ENCODE measurements at regions not wholly inside any gene's neighbourhood (a gene's known extent, or its start where the extent isn't known, plus 50 kb on each side); places are given as distances from the start of the nearest gene placed in this dataset.

DNA sequence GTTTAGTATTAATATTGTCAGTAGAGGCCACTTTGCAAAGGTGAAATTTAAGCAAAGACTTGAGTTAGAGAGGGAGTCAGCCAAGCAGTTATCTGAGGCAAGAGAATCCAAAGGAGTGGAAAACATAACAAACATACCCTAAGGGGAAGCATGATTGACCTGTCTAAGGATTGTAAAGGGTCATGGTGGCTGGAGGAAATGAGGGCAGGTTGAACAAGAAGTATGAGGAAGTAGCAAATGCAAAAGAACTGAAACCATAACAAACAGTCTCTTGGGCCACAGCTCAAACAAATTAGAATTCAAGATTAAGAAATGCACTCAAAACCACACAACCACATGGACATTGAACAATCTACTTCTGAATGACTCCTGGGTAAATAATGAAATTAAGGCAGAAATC, 103.2 kb downstream of the FBXO5 start:
- Histone ChIP-seq H2BK5ac (ENCODE audit: low read depth, low read length) (no peak overlapping the region), H3K23me2 (ENCODE audit: low read depth, low read length) (no peaks in the 10 kb centered on the region; the same call in 1 of the 2 replicates), H3K18ac (ENCODE audit: extremely low read depth, low read length) (no peak overlapping the region), H3K4me3 (ENCODE audit: extremely low read depth in 1 of 4, insufficient read depth in 2 of 4, low read depth in 3 of 4, low read length in 4 of 4) (no peak overlapping the region), H4K20me1 (replicated peaks in 1 of 2; ENCODE audit: control insufficient read depth in 1 of 2, insufficient read depth in 2 of 2, low read length in 2 of 2) (no peaks in the 10 kb centered on the region), H4K5ac (ENCODE audit: insufficient read length, low read depth, low read length) (no peak overlapping the region), H4K8ac (ENCODE audit: extremely low read depth, insufficient read depth, low read length) (no peak overlapping the region), H2BK12ac (ENCODE audit: low read depth, low read length) (no peak overlapping the region), H2BK20ac (ENCODE audit: low read length) (no peak overlapping the region), H3K23ac (ENCODE audit: insufficient read length) (no peak overlapping the region), H3K9ac (replicated peaks in 1 of 4; ENCODE audit: extremely low read depth in 1 of 4, low read depth in 3 of 4, low read length in 3 of 4) (no peak overlapping the region), H2BK120ac (replicated peaks; ENCODE audit: low read depth, low read length) (no peak overlapping the region), H2AFZ (ENCODE audit: low read length) (no peak overlapping the region), H3K4ac (replicated peaks; ENCODE audit: insufficient read length, low read depth, low read length) (no peak overlapping the region), H4K91ac (replicated peaks; ENCODE audit: insufficient read length, low read length) (no peak overlapping the region), H3K4me1 (replicated peaks in 1 of 4; ENCODE audit: control insufficient read depth in 3 of 4, insufficient read depth in 4 of 4, low read length in 3 of 4) (no peaks in the 10 kb centered on the region), H2BK15ac (ENCODE audit: low read length) (no peak overlapping the region), H3K79me1 (ENCODE audit: low read depth, low read length) (no peaks in the 10 kb centered on the region), H3K79me2 (ENCODE audit: control insufficient read depth in 1 of 2, insufficient read depth in 2 of 2, low read length in 2 of 2) (no peaks in the 10 kb centered on the region), H3K56ac (replicated peaks; ENCODE audit: insufficient read length, low read depth, low read length) (no peak overlapping the region), H3K14ac (ENCODE audit: insufficient read length) (no peak overlapping the region), H2AK5ac (ENCODE audit: low read depth, low read length) (no peak overlapping the region), H3K27ac (ENCODE audit: low read depth, low read length) (no peak overlapping the region), H3K36me3 (ENCODE audit: control insufficient read depth in 2 of 4, insufficient read depth in 4 of 4, low read length in 3 of 4) (no peaks in the 10 kb centered on the region), H3K27me3 (replicated peaks in 1 of 4; ENCODE audit: control insufficient read depth in 3 of 4, extremely low read depth in 1 of 4, insufficient read depth in 3 of 4, low read length in 3 of 4) (no peaks in the 10 kb centered on the region), H3K9me3 (ENCODE audit: insufficient read depth in 2 of 2, low read depth in 1 of 2, low read length in 1 of 2) (peaks cover 6 to 9% of the 10 kb centered on the region in 2 experiments; a peak in 2 of 4 replicates), H3K4me2 (ENCODE audit: insufficient read depth in 1 of 2, low read depth in 2 of 2, low read length in 2 of 2) (no peak overlapping the region)
- FAIRE-seq (no peak), DNase-seq (ENCODE audit: low read depth in 1 of 2, low spot score in 2 of 2) (no peak)
- TF ChIP-seq BCL11A (IDR thresholded peaks at IDR 0.05; ENCODE audit: low read depth in 2 of 2, low read length in 2 of 2) = no peak
- TF ChIP-seq, protein P1, sequence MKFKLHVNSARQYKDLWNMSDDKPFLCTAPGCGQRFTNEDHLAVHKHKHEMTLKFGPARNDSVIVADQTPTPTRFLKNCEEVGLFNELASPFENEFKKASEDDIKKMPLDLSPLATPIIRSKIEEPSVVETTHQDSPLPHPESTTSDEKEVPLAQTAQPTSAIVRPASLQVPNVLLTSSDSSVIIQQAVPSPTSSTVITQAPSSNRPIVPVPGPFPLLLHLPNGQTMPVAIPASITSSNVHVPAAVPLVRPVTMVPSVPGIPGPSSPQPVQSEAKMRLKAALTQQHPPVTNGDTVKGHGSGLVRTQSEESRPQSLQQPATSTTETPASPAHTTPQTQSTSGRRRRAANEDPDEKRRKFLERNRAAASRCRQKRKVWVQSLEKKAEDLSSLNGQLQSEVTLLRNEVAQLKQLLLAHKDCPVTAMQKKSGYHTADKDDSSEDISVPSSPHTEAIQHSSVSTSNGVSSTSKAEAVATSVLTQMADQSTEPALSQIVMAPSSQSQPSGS (IDR thresholded peaks at IDR 0.05; ENCODE audit: low read length) = no peak
- no peak for TF ChIP-seq TEAD4 (IDR thresholded peaks at IDR 0.05; ENCODE audit: low read depth, low read length)
- TF ChIP-seq CHD1 (IDR thresholded peaks at IDR 0.05; ENCODE audit: low read depth, low read length) = no peak
- no peak for TF ChIP-seq POLR2AphosphoS5 (IDR thresholded peaks at IDR 0.05; ENCODE audit: low read depth, low read length)
- TF ChIP-seq SP1 (IDR thresholded peaks at IDR 0.05; ENCODE audit: low read depth, low read length) = no peak
- TF ChIP-seq GTF2F1 (IDR thresholded peaks at IDR 0.05; ENCODE audit: borderline replicate concordance, low read depth, low read length) = no peak
- no peak for TF ChIP-seq POU5F1 (IDR thresholded peaks at IDR 0.05; ENCODE audit: low read depth, low read length)
- no peak for TF ChIP-seq FOSL1 (IDR thresholded peaks at IDR 0.05; ENCODE audit: insufficient read depth, low read depth, low read length)
- no peak for TF ChIP-seq BACH1 (IDR thresholded peaks at IDR 0.05; ENCODE audit: low read length)
- TF ChIP-seq RXRA (IDR thresholded peaks at IDR 0.05; ENCODE audit: insufficient read depth, low read depth, low read length) = no peak
- no peak for TF ChIP-seq CBX5 (IDR thresholded peaks at IDR 0.05; ENCODE audit: low read depth, low read length)
- ChIA-PET POLR2A (ENCODE audit: partially characterized antibody) (no interaction called here), CTCF (ENCODE audit: partially characterized antibody) (interaction anchor here (0.6 to 3.1 kb wide), 4 partner anchors 14 to 74 kb away, joined by 3 to 12 read pairs (median 7); no protein-coding TSS in a partner anchor)

Data from H1 (cell line).